ENCODE measurements at regions not wholly inside any gene's neighbourhood (a gene's known extent, or its start where the extent isn't known, plus 50 kb on each side); places are given as distances from the start of the nearest gene placed in this dataset.
A peak's percentile ranks its signal among the peaks of the same experiment; 100 is the strongest.

DNA sequence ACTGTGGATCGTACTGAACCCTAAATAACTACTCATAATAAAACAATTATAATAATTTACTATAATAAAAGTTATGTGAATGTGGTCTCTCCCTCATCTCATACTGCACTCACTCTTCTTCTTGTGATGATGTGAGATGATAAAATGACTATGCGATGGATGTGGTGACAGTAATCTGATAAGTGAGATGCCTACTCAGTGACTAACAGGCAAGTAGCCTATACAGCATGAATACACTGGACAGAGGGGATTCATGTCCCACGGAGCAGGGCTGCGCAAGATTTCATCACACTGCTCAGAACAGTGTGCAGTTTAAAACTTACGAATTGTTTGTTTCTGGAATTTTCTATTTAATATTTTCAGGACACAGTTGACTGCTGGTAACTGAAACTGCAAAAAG lies 304.0 kb downstream of the DUSP10 start (continued):
- TF ChIP-seq CSRNP3 (CRISPR knock-in tag; IDR thresholded peaks at IDR 0.05), result no peak
- TF ChIP-seq, protein P1, sequence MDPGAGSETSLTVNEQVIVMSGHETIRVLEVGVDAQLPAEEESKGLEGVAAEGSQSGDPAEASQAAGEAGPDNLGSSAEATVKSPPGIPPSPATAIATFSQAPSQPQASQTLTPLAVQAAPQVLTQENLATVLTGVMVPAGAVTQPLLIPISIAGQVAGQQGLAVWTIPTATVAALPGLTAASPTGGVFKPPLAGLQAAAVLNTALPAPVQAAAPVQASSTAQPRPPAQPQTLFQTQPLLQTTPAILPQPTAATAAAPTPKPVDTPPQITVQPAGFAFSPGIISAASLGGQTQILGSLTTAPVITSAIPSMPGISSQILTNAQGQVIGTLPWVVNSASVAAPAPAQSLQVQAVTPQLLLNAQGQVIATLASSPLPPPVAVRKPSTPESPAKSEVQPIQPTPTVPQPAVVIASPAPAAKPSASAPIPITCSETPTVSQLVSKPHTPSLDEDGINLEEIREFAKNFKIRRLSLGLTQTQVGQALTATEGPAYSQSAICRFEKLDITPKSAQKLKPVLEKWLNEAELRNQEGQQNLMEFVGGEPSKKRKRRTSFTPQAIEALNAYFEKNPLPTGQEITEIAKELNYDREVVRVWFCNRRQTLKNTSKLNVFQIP (CRISPR knock-in tag; IDR thresholded peaks at IDR 0.05; ENCODE audit: borderline replicate concordance, low read depth), result no peak
- TF ChIP-seq ISL1 (CRISPR knock-in tag; IDR thresholded peaks at IDR 0.05), result no peak

DNA sequence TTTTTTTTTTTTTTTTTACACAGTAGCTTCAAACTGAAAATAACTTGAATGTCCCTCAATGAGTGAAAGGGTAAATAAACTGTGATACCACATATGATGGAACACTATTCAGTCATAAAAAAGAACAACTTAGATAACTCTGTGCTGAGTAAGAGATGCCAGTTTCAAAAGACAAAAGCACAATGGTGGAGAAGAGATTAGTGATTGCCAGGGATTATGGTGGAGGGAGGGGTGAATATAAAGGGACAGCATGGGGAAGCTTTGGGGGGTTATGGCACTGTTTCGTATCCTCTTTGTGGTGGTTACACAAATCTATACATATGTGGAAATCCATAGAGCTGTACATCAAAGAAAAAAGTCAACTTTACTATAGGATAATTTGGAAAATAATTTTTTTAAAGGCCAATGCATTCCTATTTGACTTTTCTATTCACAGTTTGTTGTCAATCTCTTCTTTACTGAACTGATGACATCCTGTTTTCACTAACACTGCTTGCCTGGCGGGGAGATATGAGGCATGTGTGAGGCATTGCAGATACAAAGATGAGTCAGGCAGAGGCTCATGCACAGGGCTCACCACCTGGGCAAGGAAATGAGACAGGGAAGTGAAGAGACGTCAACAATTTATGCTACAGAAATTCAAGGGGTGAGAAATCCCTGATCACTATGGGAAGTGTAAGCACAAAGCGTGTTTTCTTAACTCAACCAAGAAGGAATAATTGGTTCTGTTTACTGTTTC lies 302.7 kb downstream of the DUSP10 start:
- TF ChIP-seq ARNTL (CRISPR knock-in tag; IDR thresholded peaks at IDR 0.05; ENCODE audit: borderline replicate concordance, low read depth) (no peak), TCF4 (CRISPR knock-in tag; IDR thresholded peaks at IDR 0.05; ENCODE audit: borderline replicate concordance) (no peak), TOX (CRISPR knock-in tag; IDR thresholded peaks at IDR 0.05; ENCODE audit: borderline replicate concordance) (peak; percentile 84), CSRNP3 (CRISPR knock-in tag; IDR thresholded peaks at IDR 0.05) (no peak), CSDC2 (CRISPR knock-in tag; IDR thresholded peaks at IDR 0.05) (no peak), OSR1 (CRISPR knock-in tag; IDR thresholded peaks at IDR 0.05) (no peak), RARB (CRISPR knock-in tag; IDR thresholded peaks at IDR 0.05) (peak; percentile 85), ZC3H10 (CRISPR knock-in tag; IDR thresholded peaks at IDR 0.05) (peak; percentile 52; the same call in 1 of the 2 replicates), ZNF8 (CRISPR knock-in tag; IDR thresholded peaks at IDR 0.05) (no peak)
- TF ChIP-seq, protein P2, sequence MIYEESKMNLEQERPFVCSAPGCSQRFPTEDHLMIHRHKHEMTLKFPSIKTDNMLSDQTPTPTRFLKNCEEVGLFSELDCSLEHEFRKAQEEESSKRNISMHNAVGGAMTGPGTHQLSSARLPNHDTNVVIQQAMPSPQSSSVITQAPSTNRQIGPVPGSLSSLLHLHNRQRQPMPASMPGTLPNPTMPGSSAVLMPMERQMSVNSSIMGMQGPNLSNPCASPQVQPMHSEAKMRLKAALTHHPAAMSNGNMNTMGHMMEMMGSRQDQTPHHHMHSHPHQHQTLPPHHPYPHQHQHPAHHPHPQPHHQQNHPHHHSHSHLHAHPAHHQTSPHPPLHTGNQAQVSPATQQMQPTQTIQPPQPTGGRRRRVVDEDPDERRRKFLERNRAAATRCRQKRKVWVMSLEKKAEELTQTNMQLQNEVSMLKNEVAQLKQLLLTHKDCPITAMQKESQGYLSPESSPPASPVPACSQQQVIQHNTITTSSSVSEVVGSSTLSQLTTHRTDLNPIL (CRISPR knock-in tag; IDR thresholded peaks at IDR 0.05; ENCODE audit: low read depth), result no peak
- peak; percentile 83 for ATAC-seq

DNA sequence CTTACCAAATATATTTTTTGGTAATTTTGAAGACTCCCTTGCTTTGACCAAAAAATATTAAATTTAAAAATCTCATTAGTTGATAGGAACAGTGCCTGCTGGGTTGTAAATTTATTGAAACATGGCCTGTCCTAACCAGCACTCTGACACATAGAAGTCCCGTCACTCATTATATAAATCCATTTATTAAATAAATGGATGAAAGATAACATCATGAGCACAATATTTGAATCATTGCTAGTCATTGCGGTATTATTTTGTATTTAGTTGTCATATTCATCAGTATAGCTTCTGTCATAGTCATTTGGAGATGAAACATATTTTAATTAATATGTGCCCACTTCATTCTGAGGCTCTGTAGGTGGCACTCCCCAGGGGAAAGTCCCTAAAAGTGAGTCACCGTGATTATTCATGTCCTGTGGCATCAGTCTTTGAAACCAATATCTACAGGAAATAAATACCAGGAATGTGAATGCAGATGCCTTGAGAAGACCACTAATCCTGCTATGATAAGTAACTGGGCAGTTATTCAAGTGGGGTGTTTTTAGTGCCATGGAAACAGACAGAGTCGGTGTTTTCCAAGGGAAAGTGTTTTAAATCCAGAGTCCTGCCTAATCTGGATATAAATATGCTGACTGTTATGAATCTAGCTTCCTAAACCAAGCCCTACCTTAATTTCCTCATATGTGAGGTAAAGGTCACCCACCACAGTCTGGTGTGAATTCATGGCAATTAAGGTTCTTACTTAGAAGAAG lies 302.0 kb downstream of the DUSP10 start:
- no peak for TF ChIP-seq ESRRG (CRISPR knock-in tag; IDR thresholded peaks at IDR 0.05)
- TF ChIP-seq, protein P1 (CRISPR knock-in tag; IDR thresholded peaks at IDR 0.05; ENCODE audit: borderline replicate concordance, low read depth), result peak; percentile 90; the same call in 1 of the 2 replicates
- peak; percentile 94 for TF ChIP-seq ZC3H10 (CRISPR knock-in tag; IDR thresholded peaks at IDR 0.05)
- no peak for TF ChIP-seq TCF4 (CRISPR knock-in tag; IDR thresholded peaks at IDR 0.05; ENCODE audit: borderline replicate concordance)
- peak; percentile 90 for TF ChIP-seq TOX (CRISPR knock-in tag; IDR thresholded peaks at IDR 0.05; ENCODE audit: borderline replicate concordance)
- no peak for TF ChIP-seq OSR1 (CRISPR knock-in tag; IDR thresholded peaks at IDR 0.05)

GRCh38 chr1:221440658-221441057 lies 301.2 kb downstream of the DUSP10 start:
- TF ChIP-seq TOX (CRISPR knock-in tag; IDR thresholded peaks at IDR 0.05; ENCODE audit: borderline replicate concordance) (peak; percentile 85), CSDC2 (CRISPR knock-in tag; IDR thresholded peaks at IDR 0.05) (no peak), RARB (CRISPR knock-in tag; IDR thresholded peaks at IDR 0.05) (peak; percentile 55; the same call in 1 of the 2 replicates), ZNF70 (CRISPR knock-in tag; IDR thresholded peaks at IDR 0.05) (no peak)
- peak; percentile 58 for ATAC-seq

More for the DNA sequence above, 302.0 kb downstream of the DUSP10 start:
- peak; percentile 80 for ATAC-seq

DNA sequence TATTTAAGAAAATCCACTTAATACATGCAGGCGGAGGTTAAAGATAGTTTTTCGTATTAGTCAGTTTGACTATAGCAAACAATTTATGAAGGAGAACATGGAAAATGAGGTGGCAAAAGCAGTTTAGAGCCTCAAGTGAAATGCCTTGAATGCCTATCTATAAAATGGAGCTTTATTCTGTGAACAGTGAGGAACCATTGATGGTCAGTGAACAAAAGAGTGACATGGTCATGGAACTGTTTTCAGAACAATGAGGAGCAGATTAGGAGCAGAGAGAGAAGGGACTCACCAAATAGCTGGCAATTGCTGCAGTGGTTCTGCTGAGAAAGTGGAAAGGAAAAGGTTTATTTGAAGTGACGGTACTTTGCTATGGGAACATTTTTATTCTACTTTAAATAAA lies 299.8 kb downstream of the DUSP10 start:
- ATAC-seq, result no peak
- no peak for TF ChIP-seq ZFP3 (CRISPR knock-in tag; IDR thresholded peaks at IDR 0.05)
- no peak for TF ChIP-seq ESRRG (CRISPR knock-in tag; IDR thresholded peaks at IDR 0.05)
- no peak for TF ChIP-seq CSRNP3 (CRISPR knock-in tag; IDR thresholded peaks at IDR 0.05)
- no peak for TF ChIP-seq TSHZ2 (CRISPR knock-in tag; IDR thresholded peaks at IDR 0.05)
- TF ChIP-seq ARNTL (CRISPR knock-in tag; IDR thresholded peaks at IDR 0.05; ENCODE audit: borderline replicate concordance, low read depth), result no peak
- no peak for TF ChIP-seq CSDC2 (CRISPR knock-in tag; IDR thresholded peaks at IDR 0.05)
- no peak for TF ChIP-seq ISL1 (CRISPR knock-in tag; IDR thresholded peaks at IDR 0.05)
- no peak for TF ChIP-seq TOX (CRISPR knock-in tag; IDR thresholded peaks at IDR 0.05; ENCODE audit: borderline replicate concordance)
- TF ChIP-seq ZNF565 (CRISPR knock-in tag; conservative IDR thresholded peaks at IDR 0.05; ENCODE audit: low read depth), result no peak
- no peak for TF ChIP-seq RARB (CRISPR knock-in tag; IDR thresholded peaks at IDR 0.05)
